ENCODE measurements at regions not wholly inside any gene's neighbourhood (a gene's known extent, or its start where the extent isn't known, plus 50 kb on each side); places are given as distances from the start of the nearest gene placed in this dataset.

DNA sequence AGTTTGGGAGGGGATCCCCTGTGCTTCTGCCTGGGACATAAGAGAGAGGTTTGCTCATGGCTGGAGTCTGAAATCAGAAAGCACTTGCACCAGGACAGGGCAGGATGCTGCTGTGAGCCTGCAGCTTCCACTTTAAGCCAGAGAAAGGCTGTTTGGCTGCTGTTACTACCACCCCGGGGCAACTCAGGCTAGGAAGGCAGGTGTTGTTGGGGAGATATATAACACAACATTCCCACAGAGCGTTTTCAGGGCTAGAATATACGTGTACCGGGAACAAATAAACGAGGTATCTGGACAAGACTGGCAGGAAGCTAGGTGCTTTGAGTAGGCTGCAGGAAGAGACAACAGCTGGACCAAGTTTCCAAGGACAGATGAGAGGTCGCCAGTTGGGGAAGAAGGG is 313.3 kb upstream of the CCL2 start:
- TF ChIP-seq GATA2 (IDR thresholded peaks at IDR 0.05; ENCODE audit: low read depth, low read length) (no peak), GATA3 (IDR thresholded peaks at IDR 0.05; ENCODE audit: low read depth, low read length) (no peak)

GRCh38 chr17:33942414-33942813 is 312.7 kb upstream of the CCL2 start:
- peak; percentile 57 for TF ChIP-seq GATA2 (IDR thresholded peaks at IDR 0.05; ENCODE audit: low read depth, low read length)
- TF ChIP-seq GATA3 (IDR thresholded peaks at IDR 0.05; ENCODE audit: low read depth, low read length) = no peak

DNA sequence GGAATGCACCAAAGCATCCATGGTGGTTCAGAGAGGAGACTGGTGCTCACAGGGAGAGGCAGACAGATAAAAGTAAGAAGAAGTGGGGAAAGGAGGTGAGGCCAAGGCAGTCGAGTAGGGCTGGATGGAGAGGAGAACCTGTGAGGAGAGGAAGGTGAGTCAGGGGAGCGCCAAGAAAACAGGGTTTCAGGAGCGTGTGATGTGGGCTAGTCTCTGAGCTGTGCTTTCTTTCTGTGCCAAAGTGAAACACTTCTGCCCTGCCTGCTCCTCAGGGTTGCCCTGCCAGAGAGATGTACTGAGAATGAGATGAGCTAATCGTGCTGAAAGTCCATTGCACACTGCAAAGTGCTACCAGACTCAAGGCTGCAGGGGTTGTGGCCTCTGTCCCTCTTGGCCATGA is 310.7 kb upstream of the CCL2 start:
- no peak for TF ChIP-seq GATA2 (IDR thresholded peaks at IDR 0.05; ENCODE audit: low read depth, low read length)
- no peak for TF ChIP-seq GATA3 (IDR thresholded peaks at IDR 0.05; ENCODE audit: low read depth, low read length)

GRCh38 chr17:33944826-33945225 is 310.3 kb upstream of the CCL2 start:
- TF ChIP-seq GATA2 (IDR thresholded peaks at IDR 0.05; ENCODE audit: low read depth, low read length) (no peak), GATA3 (IDR thresholded peaks at IDR 0.05; ENCODE audit: low read depth, low read length) (no peak)

DNA sequence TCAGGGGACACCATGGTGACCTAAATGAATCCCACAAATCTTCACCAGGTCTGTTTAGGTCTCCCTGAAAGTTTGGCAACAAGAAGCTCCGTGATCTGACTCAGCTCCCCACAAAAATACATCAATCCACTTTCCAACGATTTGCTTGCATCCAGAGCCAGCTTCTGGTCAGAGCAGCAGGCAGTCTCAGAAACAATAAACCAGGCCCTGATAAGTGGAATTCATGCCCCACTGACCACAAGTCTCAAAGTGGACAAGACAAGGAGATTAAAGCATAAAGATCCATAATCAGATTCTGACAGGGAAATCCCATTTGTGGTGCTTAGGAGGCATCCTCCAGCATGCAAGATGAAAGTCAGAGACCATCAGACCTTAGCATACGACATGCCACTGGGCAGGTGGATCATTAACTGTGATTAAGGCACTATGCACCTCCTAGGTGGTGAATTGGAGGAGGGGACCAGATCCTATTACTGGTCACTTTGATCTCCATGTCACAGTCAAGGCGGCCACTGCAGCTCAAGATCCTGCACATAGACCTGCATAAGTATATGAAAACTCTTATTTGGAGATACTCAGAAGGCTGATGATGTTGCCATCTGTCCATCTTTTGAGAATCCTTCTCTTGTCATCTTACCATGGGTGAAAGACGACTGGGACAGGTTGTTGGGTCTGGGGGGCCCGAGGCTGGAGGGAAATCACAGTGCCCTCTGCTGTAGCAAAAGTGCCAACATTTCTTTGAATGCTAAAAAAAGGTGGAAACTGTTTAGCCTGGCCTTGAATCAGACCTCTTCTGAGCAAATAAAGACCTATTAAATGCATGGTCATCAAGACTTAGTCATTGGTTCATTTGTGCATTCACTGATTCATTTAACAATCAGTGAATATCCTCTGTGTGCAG is 309.2 kb upstream of the CCL2 start:
- TF ChIP-seq GATA3 (IDR thresholded peaks at IDR 0.05; ENCODE audit: low read depth, low read length) = no peak

- TF ChIP-seq GATA2 (IDR thresholded peaks at IDR 0.05; ENCODE audit: low read depth, low read length) (no peak), GATA3 (IDR thresholded peaks at IDR 0.05; ENCODE audit: low read depth, low read length) (no peak)
Measured at GRCh38 chr17:33947762-33948161, 307.3 kb upstream of the CCL2 start.

DNA sequence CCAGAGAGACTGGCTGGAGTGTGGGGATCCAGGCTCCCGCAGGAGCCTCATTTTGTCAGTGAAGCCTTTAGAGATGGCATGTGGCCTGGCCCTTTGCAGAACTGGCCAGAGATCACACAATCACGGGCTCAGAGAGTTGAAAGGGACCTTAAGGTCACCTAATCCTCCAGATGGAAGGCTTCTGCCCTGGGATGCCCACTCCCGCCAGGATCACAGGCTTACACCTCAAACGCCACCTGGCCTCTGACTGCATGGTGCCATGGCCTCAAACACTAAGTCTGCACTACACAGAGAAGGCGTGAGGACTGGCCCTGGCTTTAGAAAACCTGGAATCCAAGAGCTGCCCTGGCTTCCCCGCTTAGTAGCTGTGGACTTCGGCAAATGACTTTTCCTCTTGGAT is 306.8 kb upstream of the CCL2 start:
- TF ChIP-seq GATA2 (IDR thresholded peaks at IDR 0.05; ENCODE audit: low read depth, low read length) (no peak), GATA3 (IDR thresholded peaks at IDR 0.05; ENCODE audit: low read depth, low read length) (no peak)

- TF ChIP-seq GATA2 (IDR thresholded peaks at IDR 0.05; ENCODE audit: low read depth, low read length) (no peak), GATA3 (IDR thresholded peaks at IDR 0.05; ENCODE audit: low read depth, low read length) (no peak)
Measured at GRCh38 chr17:33949100-33949499, 306.0 kb upstream of the CCL2 start.

- no peak for TF ChIP-seq GATA3 (IDR thresholded peaks at IDR 0.05; ENCODE audit: low read depth, low read length)
- TF ChIP-seq GATA2 (IDR thresholded peaks at IDR 0.05; ENCODE audit: low read depth, low read length) = no peak
Measured at GRCh38 chr17:33950061-33950460, 305.0 kb upstream of the CCL2 start.

DNA sequence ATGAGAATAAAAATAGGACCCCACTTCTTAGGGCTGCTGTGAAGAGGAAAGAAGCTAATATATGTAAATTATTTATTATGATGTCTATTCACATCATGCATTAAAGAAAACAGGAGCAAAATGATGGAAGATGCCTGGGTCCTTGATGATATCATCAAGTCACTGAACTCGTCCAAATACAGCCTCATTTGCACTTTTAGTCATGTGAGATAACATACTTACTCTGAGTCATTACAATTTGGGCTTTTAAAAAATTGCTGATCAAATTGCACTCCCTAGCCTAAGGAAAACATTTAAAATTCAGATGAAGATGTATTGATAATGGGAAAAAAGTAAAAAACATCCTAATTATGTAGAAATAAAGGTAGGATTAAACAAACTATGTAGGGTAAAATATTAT is 302.7 kb upstream of the CCL2 start:
- no peak for TF ChIP-seq GATA2 (IDR thresholded peaks at IDR 0.05; ENCODE audit: low read depth, low read length)
- TF ChIP-seq GATA3 (IDR thresholded peaks at IDR 0.05; ENCODE audit: low read depth, low read length) = no peak

- no peak for TF ChIP-seq GATA2 (IDR thresholded peaks at IDR 0.05; ENCODE audit: low read depth, low read length)
- TF ChIP-seq GATA3 (IDR thresholded peaks at IDR 0.05; ENCODE audit: low read depth, low read length) = no peak
Measured at GRCh38 chr17:33954597-33954996, 300.5 kb upstream of the CCL2 start.

DNA sequence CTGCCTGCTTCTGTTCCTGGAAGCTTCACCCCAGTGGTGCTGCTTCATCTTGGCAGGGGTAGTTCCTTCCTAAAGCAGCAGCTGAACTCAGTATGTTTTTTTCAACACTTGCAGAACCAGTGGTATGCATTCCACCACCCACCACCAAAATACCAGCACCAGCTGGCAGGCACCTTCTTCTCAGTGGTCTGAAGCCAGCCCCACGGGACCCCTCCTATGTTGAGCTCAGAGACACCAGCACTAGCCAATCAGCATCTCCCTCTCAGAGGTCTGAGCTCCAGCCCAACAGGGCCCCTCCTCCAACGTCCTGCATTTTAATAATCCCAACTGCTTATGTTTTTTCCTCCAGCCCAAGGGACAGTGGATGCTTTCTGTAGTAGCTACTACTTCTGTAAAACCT is 299.6 kb upstream of the CCL2 start:
- no peak for TF ChIP-seq GATA2 (IDR thresholded peaks at IDR 0.05; ENCODE audit: low read depth, low read length)
- TF ChIP-seq GATA3 (IDR thresholded peaks at IDR 0.05; ENCODE audit: low read depth, low read length) = no peak

DNA sequence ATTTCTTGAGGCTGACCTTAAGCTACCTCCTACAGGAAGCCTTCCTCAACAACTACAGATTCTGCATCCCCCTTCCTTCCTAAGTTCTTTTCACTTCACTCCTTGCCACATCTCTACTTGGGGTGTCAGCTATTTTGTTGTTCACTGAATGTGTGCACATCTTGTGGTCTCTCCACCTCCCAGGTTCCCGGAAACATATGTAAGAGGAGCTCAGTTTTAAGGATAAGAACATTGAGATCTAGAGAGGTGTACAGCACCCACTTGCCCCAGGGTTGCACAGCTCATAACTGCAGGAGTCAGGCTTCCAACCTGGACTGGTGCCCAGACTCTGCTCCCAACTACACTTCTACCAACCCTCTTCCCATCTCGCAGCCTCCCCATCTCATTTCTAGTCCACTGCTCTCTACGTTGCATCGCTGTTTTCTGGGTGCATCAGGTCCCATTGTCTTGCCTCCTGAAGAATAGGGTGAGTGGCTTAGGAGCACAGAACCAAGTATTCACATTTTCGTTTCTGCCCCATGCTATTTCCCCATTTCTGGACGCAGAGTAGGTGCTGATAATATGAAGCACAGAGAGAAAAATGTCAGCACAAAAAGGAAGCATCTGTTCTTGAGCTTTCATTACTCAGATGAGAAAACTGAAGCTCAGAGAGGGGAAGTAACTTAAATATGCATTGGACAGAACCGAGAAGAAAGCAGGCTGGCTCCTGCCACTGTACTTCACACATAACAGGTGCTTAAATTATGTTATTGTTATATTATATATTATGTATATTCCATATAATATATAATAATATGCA is 292.0 kb upstream of the CCL2 start:
- TF ChIP-seq GATA2 (IDR thresholded peaks at IDR 0.05; ENCODE audit: low read depth, low read length) (no peak), GATA3 (IDR thresholded peaks at IDR 0.05; ENCODE audit: low read depth, low read length) (no peak)

DNA sequence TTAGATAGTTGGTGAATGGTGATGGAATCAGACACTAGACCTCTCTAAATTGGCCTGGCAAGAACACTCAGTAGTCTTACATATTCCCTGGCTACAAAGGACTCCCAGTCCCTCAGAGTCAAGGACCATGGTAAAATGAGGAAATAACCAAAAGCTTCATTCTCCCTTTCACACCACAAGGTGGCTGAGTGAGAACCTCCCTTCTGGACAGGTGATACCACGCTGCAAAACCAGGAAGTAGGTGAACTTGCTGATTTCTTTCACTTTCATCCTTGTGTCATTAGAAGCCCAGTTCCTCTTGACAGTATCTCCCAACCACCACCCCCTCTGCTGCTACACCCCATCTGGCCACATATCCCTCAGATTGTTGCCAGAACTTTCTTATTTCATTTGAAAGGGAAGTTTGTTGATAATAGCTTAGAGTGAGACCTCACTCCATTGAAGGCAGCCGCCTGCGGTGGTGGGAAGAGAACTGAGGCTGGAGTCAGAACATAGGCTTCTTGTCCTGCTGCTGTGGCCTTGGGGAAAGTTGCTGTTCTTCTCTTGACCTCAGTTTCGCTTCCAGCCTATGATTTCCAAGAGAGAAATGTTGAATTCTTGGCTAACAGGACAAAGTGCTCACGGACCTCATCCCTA is 290.6 kb upstream of the CCL2 start:
- no peak for TF ChIP-seq GATA3 (IDR thresholded peaks at IDR 0.05; ENCODE audit: low read depth, low read length)
- TF ChIP-seq GATA2 (IDR thresholded peaks at IDR 0.05; ENCODE audit: low read depth, low read length) = no peak
